Hepatocyte (in vitro differentiated cells): ENCODE measurements at regions not wholly inside any gene's neighbourhood (a gene's known extent, or its start where the extent isn't known, plus 50 kb on each side); places are given as distances from the start of the nearest gene placed in this dataset.

Experiments used
- DNase-seq: peaks from one replicate; pipeline ENCODE4 v3.0.0-alpha.2; 2016; ENCODE audit warnings: low spot score
- H2AFZ ChIP-seq: fragments of 200-600 bp; sonication (generic); 2 replicates; pipeline ENCODE4 v1.6.0; 2016; ENCODE audit warnings: antibody characterized with exemption, mild to moderate bottlenecking
- H3K27ac ChIP-seq: fragments of 200-600 bp; sonication (generic); 2 replicates; pipeline ENCODE4 v1.5.1; 2016; ENCODE audit warnings: mild to moderate bottlenecking
- H3K27me3 ChIP-seq: fragments of 200-600 bp; sonication (generic); 2 replicates; pipeline ENCODE4 v1.6.1; 2016
- H3K36me3 ChIP-seq: fragments of 200-600 bp; sonication (generic); replicated peaks from 2 replicates; pipeline ENCODE4 v1.5.1; 2016; ENCODE audit warnings: low read depth; ENCODE audit not compliant: insufficient read depth
- H3K4me1 ChIP-seq: fragments of 200-600 bp; sonication (generic); 2 replicates; pipeline ENCODE4 v1.5.1; 2016; ENCODE audit warnings: mild to moderate bottlenecking, moderate library complexity; ENCODE audit not compliant: insufficient read depth
- H3K4me2 ChIP-seq: fragments of 200-600 bp; sonication (generic); 2 replicates; pipeline ENCODE4 v1.6.0; 2016
- H3K4me3 ChIP-seq: fragments of 200-600 bp; sonication (generic); 2 replicates; pipeline ENCODE4 v1.5.1; 2016; ENCODE audit warnings: mild to moderate bottlenecking
- H3K79me2 ChIP-seq: fragments of 200-600 bp; sonication (generic); 2 replicates; pipeline ENCODE4 v1.6.0; 2017; ENCODE audit warnings: mild to moderate bottlenecking
- H3K9me2 ChIP-seq: fragments of 200-600 bp; sonication (generic); replicated peaks from 2 replicates; pipeline ENCODE4 v1.6.0; 2017; ENCODE audit warnings: mild to moderate bottlenecking; ENCODE audit not compliant: insufficient read depth
- H3K9me3 ChIP-seq: fragments of 200-600 bp; sonication (generic); 2 replicates; pipeline ENCODE4 v1.5.1; 2016; ENCODE audit warnings: low read depth, mild to moderate bottlenecking
- H4K20me1 ChIP-seq: fragments of 200-600 bp; sonication (generic); 2 replicates; pipeline ENCODE4 v1.6.0; 2016; ENCODE audit warnings: mild to moderate bottlenecking; ENCODE audit not compliant: insufficient read depth, poor library complexity, severe bottlenecking
- EZH2 ChIP-seq: fragments of 200-600 bp; sonication (generic); IDR thresholded peaks from 2 replicates; pipeline ENCODE4 v1.6.1; 2016; ENCODE audit warnings: antibody characterized with exemption, mild to moderate bottlenecking, borderline replicate concordance
- EZH2phosphoT487 ChIP-seq: fragments of 200-600 bp; sonication (generic); IDR thresholded peaks from one replicate; pipeline ENCODE4 v1.6.1; 2018; ENCODE audit warnings: antibody characterized with exemption, mild to moderate bottlenecking, low read depth, moderate library complexity; ENCODE audit not compliant: unreplicated experiment, severe bottlenecking
- WGBS: methylation state at CpG from one replicate; pipeline ENCODE4 v1.1.6; 2016; ENCODE audit warnings: low lambda C conversion rate; ENCODE audit errors: missing lambda C conversion rate; 5-methylcytosine and 5-hydroxymethylcytosine counted together
- TF ChIP-seq, protein P1 (sequence below): fragments of 200-600 bp; sonication (generic); IDR thresholded peaks from 2 replicates; pipeline ENCODE4 v1.5.1; 2016; ENCODE audit warnings: antibody characterized with exemption, mild to moderate bottlenecking; ENCODE audit not compliant: poor library complexity

DNA sequence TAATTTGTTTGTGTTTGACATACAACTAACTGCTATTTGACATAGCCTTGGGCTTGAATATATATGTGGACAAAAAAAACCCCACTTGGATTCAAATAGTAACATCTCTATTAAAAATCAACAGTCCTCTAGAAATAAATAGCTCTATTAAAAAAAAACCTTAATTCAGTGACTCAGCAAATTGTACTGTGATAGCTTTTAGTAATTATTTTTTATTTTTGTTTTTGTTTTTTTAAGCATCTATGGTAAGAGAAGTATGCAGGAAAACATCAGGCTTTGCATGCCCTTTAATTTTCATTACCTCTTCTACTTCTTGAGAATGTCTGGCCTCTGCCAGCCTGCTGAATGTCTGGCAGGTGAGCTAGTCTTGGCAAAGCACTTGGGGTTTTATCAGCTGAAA is 300.7 kb downstream of the NPR3 start:
- no peaks in the 10 kb centered on the region for H3K36me3 ChIP-seq
- no peaks in the 10 kb centered on the region for H4K20me1 ChIP-seq
- H3K9me3 ChIP-seq, result peaks cover 9% of the 10 kb centered on the region
- no peak overlapping the region for H3K4me3 ChIP-seq
- no peak overlapping the region for H3K4me2 ChIP-seq
- H3K9me2 ChIP-seq, result no peaks in the 10 kb centered on the region
- H2AFZ ChIP-seq, result no peak overlapping the region
- no peak for TF ChIP-seq EZH2
- TF ChIP-seq, protein P1, sequence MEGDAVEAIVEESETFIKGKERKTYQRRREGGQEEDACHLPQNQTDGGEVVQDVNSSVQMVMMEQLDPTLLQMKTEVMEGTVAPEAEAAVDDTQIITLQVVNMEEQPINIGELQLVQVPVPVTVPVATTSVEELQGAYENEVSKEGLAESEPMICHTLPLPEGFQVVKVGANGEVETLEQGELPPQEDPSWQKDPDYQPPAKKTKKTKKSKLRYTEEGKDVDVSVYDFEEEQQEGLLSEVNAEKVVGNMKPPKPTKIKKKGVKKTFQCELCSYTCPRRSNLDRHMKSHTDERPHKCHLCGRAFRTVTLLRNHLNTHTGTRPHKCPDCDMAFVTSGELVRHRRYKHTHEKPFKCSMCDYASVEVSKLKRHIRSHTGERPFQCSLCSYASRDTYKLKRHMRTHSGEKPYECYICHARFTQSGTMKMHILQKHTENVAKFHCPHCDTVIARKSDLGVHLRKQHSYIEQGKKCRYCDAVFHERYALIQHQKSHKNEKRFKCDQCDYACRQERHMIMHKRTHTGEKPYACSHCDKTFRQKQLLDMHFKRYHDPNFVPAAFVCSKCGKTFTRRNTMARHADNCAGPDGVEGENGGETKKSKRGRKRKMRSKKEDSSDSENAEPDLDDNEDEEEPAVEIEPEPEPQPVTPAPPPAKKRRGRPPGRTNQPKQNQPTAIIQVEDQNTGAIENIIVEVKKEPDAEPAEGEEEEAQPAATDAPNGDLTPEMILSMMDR, result no peak
- TF ChIP-seq EZH2phosphoT487, result no peak
- H3K27me3 ChIP-seq, result no peaks in the 10 kb centered on the region
- DNase-seq, result no peak
- no peaks in the 10 kb centered on the region for H3K79me2 ChIP-seq
- H3K4me1 ChIP-seq, result no peaks in the 10 kb centered on the region
- no peak overlapping the region for H3K27ac ChIP-seq

DNA sequence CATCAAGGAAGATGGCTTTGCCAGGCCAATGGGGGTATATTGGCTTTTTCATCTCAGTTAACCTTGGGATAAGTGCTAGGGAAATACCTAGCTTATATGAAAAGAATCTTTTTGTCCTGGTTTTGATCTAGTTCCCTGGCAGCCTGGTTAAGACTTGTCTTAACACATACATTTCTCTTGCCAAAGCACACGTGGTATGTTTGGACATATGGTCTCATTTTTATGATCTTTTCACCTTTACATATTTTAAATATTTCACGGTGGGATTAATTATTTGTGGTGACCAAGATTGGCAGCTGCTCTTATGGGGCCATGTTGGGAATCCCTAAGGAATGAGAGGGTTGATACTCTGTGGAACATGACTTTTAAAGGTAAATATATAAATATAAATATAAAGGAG is 312.5 kb downstream of the NPR3 start:
- no peaks in the 10 kb centered on the region for H3K36me3 ChIP-seq
- no peaks in the 10 kb centered on the region for H3K27me3 ChIP-seq
- H3K4me1 ChIP-seq, result no peaks in the 10 kb centered on the region
- DNase-seq, result no peak
- H3K9me3 ChIP-seq, result no peaks in the 10 kb centered on the region
- no peaks in the 10 kb centered on the region for H3K9me2 ChIP-seq
- TF ChIP-seq, protein P1, result no peak
- no peak for TF ChIP-seq EZH2phosphoT487
- no peak for TF ChIP-seq EZH2
- H2AFZ ChIP-seq, result no peak overlapping the region
- H3K4me3 ChIP-seq, result no peak overlapping the region
- WGBS, result 46% methylated on average over 2 of the region's 2 CpGs
- no peaks in the 10 kb centered on the region for H3K79me2 ChIP-seq
- H3K4me2 ChIP-seq, result no peak overlapping the region
- H4K20me1 ChIP-seq, result no peaks in the 10 kb centered on the region
- no peak overlapping the region for H3K27ac ChIP-seq

DNA sequence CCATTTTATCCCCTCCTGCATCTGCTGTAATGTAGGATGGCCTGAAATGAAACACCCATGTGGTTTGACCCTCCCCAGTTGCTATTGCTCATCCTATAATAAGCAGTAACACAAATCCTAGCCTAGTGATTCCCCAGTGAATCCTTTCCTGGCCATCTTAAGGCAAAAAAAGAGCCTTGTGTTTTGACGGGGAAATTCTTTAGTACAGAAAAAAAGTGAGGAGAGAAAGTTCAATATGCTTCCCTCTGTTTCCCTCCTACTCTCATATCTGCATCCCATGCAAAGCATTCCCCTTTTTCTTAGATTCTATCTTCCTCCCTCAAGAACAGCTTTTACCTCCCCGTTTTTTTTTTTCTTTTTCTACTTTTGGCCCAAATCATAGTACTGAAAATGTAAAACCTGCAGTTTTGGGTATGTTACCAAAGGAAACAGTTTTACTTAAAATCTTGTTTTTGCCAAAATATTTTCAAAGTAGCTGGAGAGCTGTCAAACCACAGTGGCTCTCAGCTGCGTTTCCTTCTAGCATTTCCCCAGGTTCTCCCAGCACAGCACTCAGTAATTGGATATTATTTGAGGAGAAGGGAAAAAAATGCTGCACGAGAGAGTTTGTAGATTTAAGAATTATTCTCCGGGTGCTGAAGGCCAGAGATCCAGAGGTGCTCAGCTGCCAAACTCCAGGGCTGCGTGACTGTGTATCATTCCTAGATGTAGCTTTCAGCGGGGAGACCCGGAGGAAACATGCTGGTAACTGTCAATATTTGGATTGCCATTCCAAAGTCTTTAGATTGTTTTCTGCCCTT is 321.4 kb downstream of the NPR3 start:
- no peak for TF ChIP-seq EZH2
- H4K20me1 ChIP-seq, result no peaks in the 10 kb centered on the region
- peak overlapping the region; percentile 14 for H3K27ac ChIP-seq
- peak; percentile 16 for DNase-seq
- peaks cover 11% of the 10 kb centered on the region for H3K4me1 ChIP-seq
- H3K9me3 ChIP-seq, result no peaks in the 10 kb centered on the region
- H3K4me3 ChIP-seq, result no peak overlapping the region
- H3K27me3 ChIP-seq, result no peaks in the 10 kb centered on the region
- 35% methylated on average over 8 of the region's 8 CpGs for WGBS
- no peaks in the 10 kb centered on the region for H3K79me2 ChIP-seq
- no peaks in the 10 kb centered on the region for H3K9me2 ChIP-seq
- H3K36me3 ChIP-seq, result no peaks in the 10 kb centered on the region
- H2AFZ ChIP-seq, result peak overlapping the region; percentile 5
- H3K4me2 ChIP-seq, result peak overlapping the region; percentile 36

DNA sequence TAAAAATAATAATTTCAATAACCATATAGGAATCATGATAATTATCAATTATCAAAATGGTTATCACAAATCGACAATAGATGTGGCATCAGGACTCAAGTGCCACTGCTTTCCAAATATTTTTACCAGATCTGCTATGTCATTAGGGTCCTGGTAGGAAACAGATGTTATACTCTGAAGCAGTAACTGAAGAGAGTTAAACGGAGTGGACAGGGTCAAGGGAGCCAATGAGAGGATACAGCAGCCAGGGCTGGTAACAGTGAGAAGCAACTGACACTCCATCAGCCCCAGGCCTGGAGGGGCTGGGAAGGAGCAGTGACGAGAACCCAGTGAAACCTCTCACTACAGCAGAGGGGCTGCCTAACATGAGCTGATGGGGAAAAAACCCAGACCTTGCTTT is 322.4 kb downstream of the NPR3 start:
- no peaks in the 10 kb centered on the region for H3K36me3 ChIP-seq
- no peak for TF ChIP-seq EZH2
- TF ChIP-seq EZH2phosphoT487, result no peak
- TF ChIP-seq, protein P1, result no peak

More for the DNA sequence above, 322.4 kb downstream of the NPR3 start:
- H4K20me1 ChIP-seq, result no peaks in the 10 kb centered on the region
- H3K27ac ChIP-seq, result peak overlapping the region; percentile 39
- no peak for DNase-seq
- H3K4me2 ChIP-seq, result no peak overlapping the region
- H2AFZ ChIP-seq, result no peak overlapping the region
- WGBS, result 78% methylated on average over 3 of the region's 3 CpGs
- H3K4me3 ChIP-seq, result no peak overlapping the region
- H3K9me2 ChIP-seq, result no peaks in the 10 kb centered on the region
- H3K79me2 ChIP-seq, result no peaks in the 10 kb centered on the region
- H3K27me3 ChIP-seq, result no peaks in the 10 kb centered on the region
- peaks cover 11% of the 10 kb centered on the region for H3K4me1 ChIP-seq
- no peaks in the 10 kb centered on the region for H3K9me3 ChIP-seq
